Mesodermal cell (in vitro differentiated cells): ENCODE measurements at regions not wholly inside any gene's neighbourhood (a gene's known extent, or its start where the extent isn't known, plus 50 kb on each side); places are given as distances from the start of the nearest gene placed in this dataset.

Experiments used
- H3K27ac ChIP-seq: 2 replicates; pipeline ENCODE4 v1.7.0; 2013; ENCODE audit warnings: mild to moderate bottlenecking, low read depth, low read length, moderate library complexity; ENCODE audit not compliant: severe bottlenecking
- H3K36me3 ChIP-seq: 2 replicates; pipeline ENCODE4 v1.7.1; 2013; ENCODE audit warnings: mild to moderate bottlenecking, low read length, moderate library complexity; ENCODE audit not compliant: control insufficient read depth, insufficient read depth
- H3K4me1 ChIP-seq: one replicate; pipeline ENCODE4 v1.7.1; 2013; ENCODE audit warnings: mild to moderate bottlenecking, low read length; ENCODE audit not compliant: insufficient read depth, control insufficient read depth, poor library complexity, severe bottlenecking
- H3K4me3 ChIP-seq: 2 replicates; pipeline ENCODE4 v1.7.0; 2013; ENCODE audit warnings: low read length, control low read depth, mild to moderate bottlenecking; ENCODE audit not compliant: insufficient read depth, poor library complexity, severe bottlenecking; ENCODE audit errors: extremely low read depth
- H3K9me3 ChIP-seq: 2 replicates; pipeline ENCODE4 v1.7.1; 2013; ENCODE audit warnings: mild to moderate bottlenecking, low read length, moderate library complexity; ENCODE audit not compliant: control insufficient read depth
- WGBS, 2 experiments: methylation state at CpG; one replicate each; pipeline ENCODE4 v1.1.5; 2013; ENCODE audit warnings: missing lambda C conversion rate in 2 of 2; ENCODE audit not compliant: insufficient coverage in 2 of 2; 5-methylcytosine and 5-hydroxymethylcytosine counted together

GRCh38 chr4:71125137-71125536, 131.7 kb downstream of the DCK start:
- H3K36me3 ChIP-seq, result no peaks in the 10 kb centered on the region
- H3K27ac ChIP-seq, result no peak overlapping the region
- H3K4me1 ChIP-seq, result no peaks in the 10 kb centered on the region
- 90 to 100% methylated on average over 2 to 3 of the region's 4 CpGs for WGBS, 2 experiments
- no peak overlapping the region for H3K4me3 ChIP-seq
- no peaks in the 10 kb centered on the region for H3K9me3 ChIP-seq

DNA sequence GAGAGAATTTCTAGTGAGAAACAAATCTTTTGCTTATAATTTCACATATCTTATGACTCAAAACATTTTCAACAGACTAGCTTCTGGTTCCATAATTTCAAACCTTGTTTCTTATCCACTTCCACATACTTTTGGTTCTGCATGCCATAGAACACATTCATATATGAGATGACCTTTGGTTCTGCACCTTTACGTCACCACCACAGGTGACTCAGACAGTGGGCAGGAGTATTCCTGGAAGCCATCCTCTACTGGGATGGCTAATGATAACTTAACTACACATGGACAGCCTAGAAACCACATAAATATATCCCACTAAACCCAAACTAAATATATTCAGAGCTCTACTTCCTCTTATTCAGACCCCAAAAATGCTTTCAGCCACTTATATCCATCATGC, 133.3 kb downstream of the DCK start:
- no peaks in the 10 kb centered on the region for H3K9me3 ChIP-seq
- H3K36me3 ChIP-seq, result no peaks in the 10 kb centered on the region
- H3K4me3 ChIP-seq, result no peak overlapping the region
- no peak overlapping the region for H3K27ac ChIP-seq
- WGBS, 2 experiments, result 86 to 100% methylated on average over 1 of the region's 1 CpG
- no peaks in the 10 kb centered on the region for H3K4me1 ChIP-seq

- 80 to 81% methylated on average over 3 to 7 of the region's 9 CpGs for WGBS, 2 experiments
- Histone ChIP-seq H3K9me3 (no peaks in the 10 kb centered on the region), H3K36me3 (no peaks in the 10 kb centered on the region), H3K4me3 (no peak overlapping the region), H3K4me1 (no peaks in the 10 kb centered on the region), H3K27ac (no peak overlapping the region)
These were observed 137.6 kb downstream of the DCK start for GRCh38 chr4:71130827-71131603.

DNA sequence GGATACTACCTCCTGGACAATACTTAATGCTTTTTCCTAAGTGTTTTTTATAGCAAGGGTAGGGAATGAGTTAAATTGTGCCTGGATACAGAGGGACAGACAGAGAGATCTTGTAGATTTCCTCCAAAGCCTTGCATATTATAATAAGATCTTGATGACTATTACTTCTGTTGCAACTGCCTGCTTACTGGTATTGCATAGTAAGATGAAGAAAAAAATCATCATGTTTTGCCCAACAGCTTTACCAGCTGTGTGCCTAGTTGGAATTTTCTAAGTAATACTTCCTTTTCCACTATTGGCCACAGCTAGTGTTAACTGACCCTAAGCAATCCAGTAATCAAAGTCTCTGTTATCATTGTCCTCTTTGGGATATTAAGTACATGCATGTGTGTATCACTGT, 139.0 kb downstream of the DCK start:
- H3K27ac ChIP-seq, result no peak overlapping the region
- no peaks in the 10 kb centered on the region for H3K4me1 ChIP-seq
- H3K9me3 ChIP-seq, result no peaks in the 10 kb centered on the region
- H3K36me3 ChIP-seq, result no peaks in the 10 kb centered on the region
- no peak overlapping the region for H3K4me3 ChIP-seq

DNA sequence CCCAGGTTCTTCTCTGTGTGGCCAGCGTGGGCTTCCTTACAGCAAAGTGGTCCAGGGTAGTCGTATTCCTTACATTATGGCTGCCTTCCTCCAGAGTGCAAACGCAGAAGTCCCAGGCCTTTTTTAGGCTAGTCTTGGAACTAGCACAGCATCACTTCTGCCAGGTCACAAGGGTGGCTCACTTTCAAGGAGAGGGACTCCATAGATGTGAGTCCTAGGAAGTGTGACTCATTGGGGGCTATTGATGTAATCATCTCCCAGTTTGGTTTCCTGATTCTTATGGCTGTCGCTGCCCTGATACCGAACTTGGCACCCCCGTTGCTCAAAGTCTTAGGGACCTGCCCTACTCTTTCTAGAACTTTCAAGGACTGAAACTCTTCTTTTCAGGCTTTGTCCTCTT, 140.0 kb downstream of the DCK start:
- no peaks in the 10 kb centered on the region for H3K36me3 ChIP-seq
- H3K4me1 ChIP-seq, result no peaks in the 10 kb centered on the region
- H3K4me3 ChIP-seq, result no peak overlapping the region
- no peaks in the 10 kb centered on the region for H3K9me3 ChIP-seq
- 89 to 97% methylated on average over 6 of the region's 6 CpGs for WGBS, 2 experiments
- no peak overlapping the region for H3K27ac ChIP-seq

GRCh38 chr4:71136071-71136470, 142.6 kb downstream of the DCK start:
- H3K9me3 ChIP-seq, result no peaks in the 10 kb centered on the region
- no peak overlapping the region for H3K4me3 ChIP-seq
- no peak overlapping the region for H3K27ac ChIP-seq
- no peaks in the 10 kb centered on the region for H3K4me1 ChIP-seq
- H3K36me3 ChIP-seq, result no peaks in the 10 kb centered on the region
- WGBS, 2 experiments, result 100% methylated on average over 1 of the region's 1 CpG; no CpG with 5 or more reads in 1 of the 2 experiments

DNA sequence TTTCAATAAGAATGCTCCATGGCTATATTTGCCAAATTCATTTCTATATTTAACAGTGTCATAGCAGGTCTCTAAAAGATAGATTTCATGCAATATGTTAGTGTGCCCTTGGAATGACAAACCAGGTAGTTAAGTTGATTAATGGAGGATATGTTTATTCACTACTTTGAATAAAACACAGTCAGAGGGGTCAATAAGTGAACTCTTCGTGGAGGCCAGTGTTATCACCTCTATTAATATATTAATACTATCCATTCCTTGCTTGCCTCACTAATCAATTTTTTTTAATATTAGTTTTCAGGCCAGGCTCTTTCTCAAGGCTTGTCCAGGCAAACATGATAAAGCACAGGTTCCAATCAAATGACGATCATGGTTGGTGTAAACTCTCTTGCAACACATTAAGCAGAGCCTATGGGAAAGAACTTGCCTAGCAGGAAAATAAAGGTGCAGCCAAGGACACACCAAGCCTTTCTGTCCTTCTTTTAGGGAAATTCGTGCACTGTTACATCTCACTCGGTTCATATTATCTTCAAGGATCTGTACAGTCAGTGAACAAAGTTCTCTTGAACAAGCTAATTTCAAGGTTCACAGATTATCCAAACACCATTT, 144.7 kb downstream of the DCK start:
- H3K36me3 ChIP-seq, result no peaks in the 10 kb centered on the region
- H3K4me1 ChIP-seq, result no peaks in the 10 kb centered on the region
- H3K4me3 ChIP-seq, result no peak overlapping the region
- 85 to 89% methylated on average over 1 to 2 of the region's 4 CpGs for WGBS, 2 experiments
- H3K9me3 ChIP-seq, result no peaks in the 10 kb centered on the region
- H3K27ac ChIP-seq, result no peak overlapping the region

GRCh38 chr4:71140563-71140962, 147.1 kb downstream of the DCK start:
- WGBS, 2 experiments, result 67 to 93% methylated on average over 1 to 2 of the region's 2 CpGs
- Histone ChIP-seq H3K4me3 (no peak overlapping the region), H3K9me3 (no peaks in the 10 kb centered on the region), H3K27ac (no peak overlapping the region), H3K36me3 (no peaks in the 10 kb centered on the region), H3K4me1 (no peaks in the 10 kb centered on the region)

DNA sequence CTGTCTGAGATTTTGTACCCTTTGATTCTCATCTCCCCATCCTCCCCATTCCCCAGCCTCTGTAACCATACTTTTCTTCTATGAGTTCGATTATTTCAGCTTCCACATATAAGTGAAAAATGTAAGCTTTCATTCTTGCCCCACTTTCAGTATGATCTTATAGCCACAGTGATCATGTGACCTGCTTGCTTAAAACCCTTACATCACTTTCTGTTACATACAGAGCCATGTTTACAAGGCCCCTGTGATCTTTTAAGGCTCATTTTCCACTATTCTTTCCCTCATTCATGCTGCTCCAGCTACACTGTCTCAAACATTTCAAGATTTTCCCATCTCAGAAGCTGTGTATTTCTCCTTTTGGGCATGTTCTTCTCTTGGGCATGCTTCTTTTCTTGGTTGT, 147.7 kb downstream of the DCK start:
- WGBS, 2 experiments, result 100% methylated on average over 1 of the region's 1 CpG

DNA sequence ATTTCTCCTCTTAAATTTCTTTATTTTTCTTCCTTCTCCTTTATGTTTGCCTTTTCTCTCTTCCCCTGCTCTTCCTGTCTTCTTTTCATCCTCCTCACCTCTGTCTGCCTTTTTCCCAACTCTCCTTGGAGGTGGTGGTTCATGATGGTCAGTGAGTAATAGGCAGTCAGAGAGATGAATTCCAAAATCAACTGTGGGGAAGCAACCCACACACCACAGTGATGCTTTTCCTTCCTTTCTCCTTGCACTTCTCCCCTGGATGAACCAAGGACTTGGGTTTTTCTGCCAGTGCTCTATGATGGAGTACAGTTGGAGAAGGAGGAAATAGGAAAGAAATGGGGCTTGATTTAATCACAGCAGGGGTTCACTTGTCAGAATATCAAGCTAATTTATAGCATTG, 153.8 kb downstream of the DCK start:
- no peaks in the 10 kb centered on the region for H3K9me3 ChIP-seq
- H3K4me1 ChIP-seq, result no peaks in the 10 kb centered on the region

More for the DNA sequence above, 147.7 kb downstream of the DCK start:
- Histone ChIP-seq H3K4me1 (no peaks in the 10 kb centered on the region), H3K9me3 (no peaks in the 10 kb centered on the region), H3K36me3 (no peaks in the 10 kb centered on the region), H3K27ac (no peak overlapping the region), H3K4me3 (no peak overlapping the region)

DNA sequence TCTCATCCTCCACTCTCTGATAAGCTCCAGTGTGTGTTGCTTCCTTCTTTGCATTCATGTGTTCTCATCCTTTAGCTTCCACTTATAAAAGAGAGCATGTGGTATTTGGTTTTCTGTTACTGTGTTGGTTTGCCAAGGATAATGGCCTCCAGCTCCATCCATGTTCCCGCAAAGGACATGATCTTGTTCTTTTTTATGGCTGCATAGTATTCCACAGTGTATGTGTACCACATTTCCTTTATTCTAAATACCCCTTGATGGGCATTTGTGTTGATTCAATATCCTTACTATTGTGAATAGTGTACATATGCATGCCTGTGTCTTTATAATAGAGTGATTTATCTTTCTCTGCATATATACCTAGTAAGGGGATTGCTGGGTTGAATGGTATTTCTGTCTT, 155.1 kb downstream of the DCK start:
- Histone ChIP-seq H3K4me1 (no peaks in the 10 kb centered on the region), H3K27ac (no peak overlapping the region), H3K9me3 (no peaks in the 10 kb centered on the region), H3K36me3 (no peaks in the 10 kb centered on the region), H3K4me3 (no peak overlapping the region)
- no CpG with 5 or more reads among the region's 1 CpG for WGBS, 2 experiments

More for the DNA sequence above, 153.8 kb downstream of the DCK start:
- Histone ChIP-seq H3K27ac (no peak overlapping the region), H3K36me3 (no peaks in the 10 kb centered on the region), H3K4me3 (no peak overlapping the region)
